ENCODE measurements at regions not wholly inside any gene's neighbourhood (a gene's known extent, or its start where the extent isn't known, plus 50 kb on each side); places are given as distances from the start of the nearest gene placed in this dataset.

- Histone ChIP-seq H3K27me3 (replicated peaks) (no peaks in the 10 kb centered on the region), H3K27ac (no peak overlapping the region), H3K36me3 (replicated peaks) (no peaks in the 10 kb centered on the region), H3K4me3 (ENCODE audit: low read depth, low read length) (no peak overlapping the region)
- in situ Hi-C loops (cut with HindIII; ENCODE audit: low pct_ligation_motif_present, low sequenced_read_pairs), result no loop called here
- no peak for DNase-seq
- no peak for TF ChIP-seq CTCF (IDR thresholded peaks at IDR 0.05; ENCODE audit: low read depth, low read length, missing control alignments)
Measured at GRCh38 chr1:222062640-222063039, 320.8 kb upstream of the DUSP10 start.

DNA sequence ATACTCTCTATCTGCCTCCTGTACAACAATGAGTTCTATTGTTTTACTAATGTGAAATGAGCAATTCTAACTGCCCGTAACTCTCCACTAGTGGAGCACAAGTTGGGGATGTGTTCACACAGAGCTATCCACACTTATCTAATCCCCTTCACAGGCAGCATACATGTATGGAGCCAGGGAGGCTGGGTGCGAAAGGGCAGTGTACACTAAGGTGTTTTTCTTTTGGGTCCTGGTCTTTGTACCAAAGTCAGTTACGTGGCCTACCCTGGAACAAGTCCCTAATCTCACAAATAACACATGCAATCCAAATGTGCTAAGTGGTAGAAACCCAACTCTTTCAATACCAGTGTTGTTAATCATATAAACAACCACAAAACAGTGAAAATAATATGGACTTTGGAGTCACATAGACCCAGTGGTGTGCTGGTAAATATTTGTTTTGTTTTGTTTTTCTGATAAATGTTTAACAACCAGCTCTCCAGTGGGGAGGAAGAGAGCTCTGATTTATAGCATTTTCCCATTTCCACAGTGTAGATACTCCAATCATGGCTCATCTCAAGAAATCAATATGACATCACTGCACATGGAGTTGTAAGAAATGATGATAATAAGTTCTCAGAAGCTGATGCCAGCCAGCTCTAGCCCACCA, 319.9 kb upstream of the DUSP10 start:
- in situ Hi-C loops (cut with HindIII; ENCODE audit: low pct_ligation_motif_present, low sequenced_read_pairs), result no loop called here
- no peak for DNase-seq
- H3K36me3 ChIP-seq (replicated peaks), result no peaks in the 10 kb centered on the region
- no peak overlapping the region for H3K4me3 ChIP-seq (ENCODE audit: low read depth, low read length)
- no peaks in the 10 kb centered on the region for H3K27me3 ChIP-seq (replicated peaks)
- no peak overlapping the region for H3K27ac ChIP-seq
- TF ChIP-seq CTCF (IDR thresholded peaks at IDR 0.05; ENCODE audit: low read depth, low read length, missing control alignments), result no peak

DNA sequence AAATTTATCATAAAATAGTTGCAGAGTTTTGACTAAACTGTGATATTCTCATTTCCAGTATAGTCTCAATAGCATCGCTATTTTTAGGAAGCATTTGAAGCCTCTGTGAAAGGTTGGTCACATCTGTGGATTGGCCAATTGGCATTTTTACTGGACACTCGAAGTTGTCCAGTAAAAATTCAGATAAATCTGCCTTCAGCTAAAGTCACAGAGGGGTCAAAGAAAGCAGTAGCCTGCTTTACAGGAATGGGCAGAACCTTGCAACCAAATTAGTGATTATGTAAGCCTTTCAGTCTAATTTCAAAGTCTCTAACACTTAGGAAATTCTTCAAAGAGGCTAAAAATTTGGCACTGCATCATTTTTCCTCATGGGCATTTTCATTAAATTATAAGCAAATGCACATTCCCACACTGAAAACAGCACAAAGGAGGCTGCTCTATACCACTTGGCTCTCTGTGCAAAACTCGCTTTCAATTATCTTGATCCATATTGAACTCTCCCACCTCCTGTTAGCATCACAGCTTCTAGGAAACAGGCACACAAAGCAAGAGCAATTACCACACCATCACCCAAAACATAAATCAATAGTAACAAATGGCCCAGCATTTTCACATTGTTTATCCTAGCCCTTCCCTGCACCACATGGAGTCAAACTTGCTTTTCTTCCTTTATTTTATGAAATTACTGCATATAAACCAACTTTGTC, 318.5 kb upstream of the DUSP10 start:
- DNase-seq, result no peak
- no peak for TF ChIP-seq CTCF (IDR thresholded peaks at IDR 0.05; ENCODE audit: low read depth, low read length, missing control alignments)
- Histone ChIP-seq H3K27ac (no peak overlapping the region), H3K4me3 (ENCODE audit: low read depth, low read length) (no peak overlapping the region), H3K27me3 (replicated peaks) (no peaks in the 10 kb centered on the region), H3K36me3 (replicated peaks) (no peaks in the 10 kb centered on the region)
- in situ Hi-C loops (cut with HindIII; ENCODE audit: low pct_ligation_motif_present, low sequenced_read_pairs), result no loop called here

- in situ Hi-C loops (cut with HindIII; ENCODE audit: low pct_ligation_motif_present, low sequenced_read_pairs), result no loop called here
- Histone ChIP-seq H3K27me3 (replicated peaks) (no peaks in the 10 kb centered on the region), H3K36me3 (replicated peaks) (no peaks in the 10 kb centered on the region), H3K4me3 (ENCODE audit: low read depth, low read length) (no peak overlapping the region), H3K27ac (no peak overlapping the region)
- no peak for TF ChIP-seq CTCF (IDR thresholded peaks at IDR 0.05; ENCODE audit: low read depth, low read length, missing control alignments)
- DNase-seq, result no peak
Measured at GRCh38 chr1:222058249-222058648, 316.4 kb upstream of the DUSP10 start.

- no peak for DNase-seq
- Histone ChIP-seq H3K27me3 (replicated peaks) (no peaks in the 10 kb centered on the region), H3K27ac (no peak overlapping the region), H3K36me3 (replicated peaks) (no peaks in the 10 kb centered on the region), H3K4me3 (ENCODE audit: low read depth, low read length) (no peak overlapping the region)
- no peak for TF ChIP-seq CTCF (IDR thresholded peaks at IDR 0.05; ENCODE audit: low read depth, low read length, missing control alignments)
- in situ Hi-C loops (cut with HindIII; ENCODE audit: low pct_ligation_motif_present, low sequenced_read_pairs), result no loop called here
Measured at GRCh38 chr1:222057162-222057561, 315.3 kb upstream of the DUSP10 start.

Data from brain microvascular endothelial cell (primary cell).